GM21717 (cell line): ENCODE measurements at regions not wholly inside any gene's neighbourhood (a gene's known extent, or its start where the extent isn't known, plus 50 kb on each side); places are given as distances from the start of the nearest gene placed in this dataset.

Experiments
- ATAC-seq: cut with Tn5 transposase; IDR thresholded peaks from one replicate; pipeline ENCODE4 v1.9.1; 2021; ENCODE audit warnings: mild to moderate bottlenecking, moderate library complexity; ENCODE audit not compliant: unreplicated experiment

DNA sequence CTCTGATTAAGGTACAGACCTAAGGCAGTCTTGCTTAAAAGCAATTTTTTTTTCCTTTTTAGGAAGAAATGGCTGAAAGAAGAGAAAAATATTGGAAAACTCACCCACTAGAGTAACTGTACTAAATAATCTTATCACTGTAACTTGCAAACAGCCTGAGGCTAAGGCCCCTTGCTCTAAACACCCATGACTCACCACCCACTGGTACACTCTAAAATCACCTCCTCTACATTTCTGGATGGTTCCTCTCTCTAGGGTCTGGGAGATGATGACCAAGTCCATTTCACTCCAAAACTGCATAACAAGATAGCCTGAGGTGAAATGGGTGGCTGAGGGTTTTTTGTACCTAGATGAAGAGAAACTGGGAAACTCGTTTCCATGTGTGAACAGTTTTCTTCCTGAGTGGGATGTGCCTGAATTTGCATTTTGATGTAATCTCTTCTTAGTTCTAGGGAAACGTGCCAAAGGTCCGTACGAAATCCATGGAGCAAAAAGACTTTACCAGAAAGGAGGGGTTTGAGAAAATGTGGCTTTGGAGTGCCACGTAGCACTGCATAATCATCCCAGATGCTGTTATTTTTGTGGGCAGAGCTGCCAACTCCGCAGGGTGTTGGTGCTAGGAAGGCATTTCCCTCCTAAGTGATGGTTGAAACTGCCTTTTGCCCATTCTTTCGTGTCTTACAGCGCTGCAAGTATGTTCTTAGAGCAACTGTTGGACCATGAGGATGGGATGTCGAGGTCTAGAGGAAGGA, 113.5 kb upstream of the C10orf90 start:
- no peak for ATAC-seq

GRCh38 chr10:126787201-126787600, 116.7 kb upstream of the C10orf90 start:
- no peak for ATAC-seq

GRCh38 chr10:126795318-126795717, 109.9 kb upstream of the DOCK1 start:
- no peak for ATAC-seq

DNA sequence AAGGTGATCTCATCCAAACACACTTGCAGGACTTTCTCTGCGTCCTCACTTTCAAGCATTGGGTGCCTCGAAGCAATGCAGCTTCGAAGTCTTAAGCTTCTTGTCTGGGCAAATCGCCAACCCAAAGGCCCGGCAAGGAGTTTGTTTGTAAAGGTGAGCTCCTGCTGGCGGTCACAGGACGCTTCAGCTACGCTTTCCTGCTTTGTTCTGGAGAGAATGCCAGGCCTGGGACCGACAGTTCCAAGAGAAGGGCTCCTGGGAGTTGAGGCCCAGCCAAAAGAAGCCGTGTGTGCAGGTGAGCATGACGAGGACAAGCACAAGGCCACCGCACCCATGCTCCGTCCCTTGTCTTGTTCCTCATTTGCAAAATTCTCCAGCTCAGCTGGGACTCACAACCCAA, 106.6 kb upstream of the DOCK1 start:
- no peak for ATAC-seq

DNA sequence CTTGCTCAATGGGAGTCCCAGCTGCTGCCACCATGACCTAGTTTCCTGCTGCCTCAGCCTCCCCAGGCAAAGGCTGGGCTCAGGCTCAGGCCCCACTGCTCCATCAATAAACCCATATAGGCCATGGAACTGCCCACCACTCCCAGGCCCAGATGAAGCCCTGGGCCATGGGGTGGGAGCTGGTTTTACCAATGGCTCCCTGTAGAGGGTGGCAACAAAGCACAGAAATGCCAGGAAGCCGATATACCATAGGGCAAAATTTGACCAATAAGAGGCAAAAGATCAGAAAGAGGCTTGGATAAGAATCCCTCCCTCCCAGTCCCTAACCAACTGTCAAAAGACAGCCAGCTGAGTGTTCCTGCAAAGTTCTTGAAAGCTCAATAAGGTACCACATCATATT, 101.8 kb upstream of the DOCK1 start:
- ATAC-seq = no peak

- ATAC-seq = no peak
Measured at GRCh38 chr10:126804396-126804795, 100.8 kb upstream of the DOCK1 start.

DNA sequence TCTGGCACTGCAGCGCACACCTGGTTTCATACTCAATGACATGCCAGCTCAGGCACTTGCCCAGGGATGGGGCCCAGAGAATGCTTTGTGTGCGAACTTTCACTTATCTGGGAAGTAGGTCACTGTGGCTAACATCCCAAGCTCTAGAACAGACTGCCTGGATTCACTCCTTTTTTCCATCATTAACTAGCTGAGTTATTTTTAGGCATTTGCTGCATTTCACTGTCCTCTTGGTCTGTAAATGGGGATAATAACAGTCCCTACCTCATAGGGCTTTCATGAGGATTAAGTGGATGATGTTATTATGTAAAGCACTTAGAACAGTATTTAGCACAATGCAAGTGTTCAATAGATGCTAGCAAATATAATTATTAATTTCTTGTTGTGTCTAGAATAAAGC, 98.7 kb upstream of the DOCK1 start:
- ATAC-seq = no peak

- ATAC-seq = no peak
Measured at GRCh38 chr10:126806991-126807702, 98.1 kb upstream of the DOCK1 start.

- no peak for ATAC-seq
Measured at GRCh38 chr10:126808103-126808502, 97.1 kb upstream of the DOCK1 start.

GRCh38 chr10:126813432-126813831, 91.8 kb upstream of the DOCK1 start:
- no peak for ATAC-seq

DNA sequence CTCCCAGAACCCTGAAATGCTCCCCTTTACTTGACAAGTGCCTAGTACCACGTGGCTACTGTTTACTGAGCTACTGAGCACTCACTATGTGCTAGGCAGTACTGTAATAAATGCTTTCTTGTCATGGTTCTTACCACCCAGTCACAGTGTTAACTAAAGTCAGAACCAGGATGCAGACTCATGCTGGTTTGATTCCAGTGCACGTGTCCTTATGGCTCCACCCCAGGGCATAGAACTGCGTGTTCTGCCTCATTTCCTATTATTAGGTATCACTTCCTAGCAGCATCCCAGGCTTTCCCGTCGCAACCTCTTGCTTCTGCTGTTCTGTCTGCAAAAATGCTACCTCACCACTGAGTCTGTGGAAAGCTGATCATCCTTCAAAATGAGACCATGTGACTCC, 71.7 kb upstream of the DOCK1 start:
- ATAC-seq = no peak

- ATAC-seq = no peak
Measured at GRCh38 chr10:126836009-126836408, 69.2 kb upstream of the DOCK1 start.

- no peak for ATAC-seq
Measured at GRCh38 chr10:126838316-126838715, 66.9 kb upstream of the DOCK1 start.

DNA sequence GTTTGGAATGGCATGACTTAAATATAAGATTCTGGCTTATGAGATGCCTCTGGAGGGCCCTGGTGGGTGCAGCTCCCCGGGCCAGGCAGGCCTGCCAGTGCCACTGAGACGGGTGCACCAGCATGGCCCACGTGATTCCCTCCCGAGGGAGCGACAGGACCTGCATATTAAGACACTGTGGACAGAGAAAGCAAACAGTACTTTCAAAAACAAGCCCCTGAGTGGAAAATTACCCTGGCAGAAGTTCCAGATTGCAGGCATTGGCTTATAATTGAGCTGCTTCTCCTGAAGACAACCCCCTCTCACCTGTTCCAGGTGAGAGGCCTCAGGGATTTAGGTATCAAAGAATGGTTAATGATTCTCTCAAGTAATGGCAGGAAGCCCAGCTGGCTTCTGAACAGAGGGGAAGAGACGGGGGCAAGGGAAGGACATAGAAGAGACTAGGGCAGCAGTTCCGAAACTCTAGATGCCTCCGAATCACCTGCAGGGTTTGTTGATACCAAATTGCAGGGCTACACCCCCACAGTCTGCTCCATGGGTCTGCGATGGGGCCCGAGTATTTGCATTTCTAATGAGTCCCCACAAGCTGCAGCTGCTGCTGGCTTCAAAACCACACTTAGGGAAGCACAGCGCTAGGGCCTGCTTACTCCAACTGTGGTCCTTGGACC, 66.0 kb upstream of the DOCK1 start:
- no peak for ATAC-seq

GRCh38 chr10:126840576-126841135, 64.6 kb upstream of the DOCK1 start:
- ATAC-seq = no peak

DNA sequence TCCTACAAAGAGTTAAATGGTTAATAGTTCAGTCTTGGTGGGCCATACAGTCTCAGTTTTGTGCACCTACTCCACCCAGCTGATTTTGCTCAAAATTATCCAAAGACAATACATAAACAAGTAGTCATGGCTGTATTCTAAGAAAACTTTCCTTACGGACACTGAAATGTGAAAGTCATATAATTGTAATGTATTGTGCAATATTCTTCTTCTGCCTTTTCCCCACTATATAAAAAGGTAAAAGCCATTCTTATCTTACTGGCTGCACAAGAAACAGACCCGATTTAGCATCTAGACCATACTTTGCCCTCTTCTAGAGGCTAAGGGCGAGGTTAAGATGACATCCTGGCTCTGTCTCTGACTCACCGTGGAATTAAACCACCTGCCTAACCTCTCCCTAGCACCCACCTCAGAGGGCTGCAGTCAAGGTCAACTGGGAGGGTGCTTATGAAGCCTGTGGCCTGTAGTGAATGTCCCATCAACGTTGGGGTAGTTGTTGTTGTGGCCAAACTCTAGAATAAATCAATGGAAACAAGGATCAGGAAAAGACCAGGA, 63.8 kb upstream of the DOCK1 start:
- ATAC-seq = no peak

GRCh38 chr10:126842356-126842755, 62.9 kb upstream of the DOCK1 start:
- ATAC-seq = no peak

DNA sequence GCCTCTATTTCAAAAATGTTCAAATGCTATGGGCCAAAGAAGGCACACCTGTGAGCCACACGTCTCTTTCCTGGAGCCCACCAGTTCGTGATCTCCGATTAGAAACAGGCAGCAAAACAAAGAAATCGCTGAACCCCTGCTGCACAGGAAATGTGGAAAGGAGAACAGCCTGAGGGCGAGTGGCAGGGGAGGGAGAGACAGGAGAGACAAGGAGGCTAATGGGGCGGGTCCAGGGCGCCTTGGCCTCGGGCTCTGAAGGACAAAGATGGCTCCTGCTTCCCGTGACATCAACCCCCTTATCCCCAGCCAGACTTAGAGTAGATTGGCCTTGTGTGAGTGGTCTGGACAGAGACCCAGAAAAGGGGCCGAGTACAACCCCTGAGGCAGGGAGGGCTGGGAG, 62.4 kb upstream of the DOCK1 start:
- no peak for ATAC-seq

GRCh38 chr10:126843299-126843934, 61.8 kb upstream of the DOCK1 start:
- no peak for ATAC-seq

GRCh38 chr10:126844406-126844805, 60.8 kb upstream of the DOCK1 start:
- no peak for ATAC-seq

- no peak for ATAC-seq
Measured at GRCh38 chr10:126846469-126846868, 58.8 kb upstream of the DOCK1 start.
